ENCODE measurements at regions not wholly inside any gene's neighbourhood (a gene's known extent, or its start where the extent isn't known, plus 50 kb on each side); places are given as distances from the start of the nearest gene placed in this dataset.

DNA sequence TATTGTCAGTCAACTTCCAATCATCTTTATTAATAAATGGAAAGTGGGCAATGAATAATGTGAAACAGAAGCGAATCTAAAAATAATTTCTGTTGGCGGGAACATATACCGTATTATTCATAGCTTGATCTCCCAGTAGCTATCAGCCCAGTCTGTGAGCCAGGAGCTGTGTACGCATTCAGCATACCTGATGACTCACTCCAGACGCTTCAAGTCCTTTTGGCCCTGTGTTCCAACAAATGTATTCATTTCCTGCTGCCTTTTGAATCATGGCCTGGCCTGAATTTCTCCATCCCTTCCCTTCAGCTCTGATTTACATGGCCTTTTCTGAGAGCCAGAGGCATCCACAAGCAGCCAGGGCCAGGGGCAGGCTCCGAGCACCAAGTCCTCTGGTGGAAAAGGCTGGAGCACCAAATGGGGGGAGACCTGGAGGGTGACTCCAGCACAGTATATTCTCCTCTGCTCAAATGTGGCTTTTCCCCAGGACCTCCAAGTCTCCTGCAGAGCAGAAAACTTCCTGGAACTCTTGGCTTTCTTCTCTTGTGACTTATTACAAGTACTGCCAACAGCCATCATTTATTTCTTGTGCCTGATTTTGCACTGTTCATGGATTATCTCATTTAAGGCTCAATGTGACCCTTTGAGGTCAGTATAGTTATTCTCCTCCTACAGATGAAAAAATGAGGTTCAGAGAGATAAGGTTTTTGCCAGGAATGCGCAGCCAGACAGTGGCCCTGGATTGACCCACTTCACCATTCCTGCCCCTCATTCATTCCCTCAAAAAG is 108.7 kb downstream of the EN1 start:
- Histone ChIP-seq H3K79me2 (ENCODE audit: control insufficient read depth, insufficient read depth, low read length, unreplicated experiment) (no peaks in the 10 kb centered on the region), H3K36me3 (ENCODE audit: insufficient read depth, low read length) (no peaks in the 10 kb centered on the region), H3K27ac (ENCODE audit: low read depth, low read length) (peak overlapping the region; percentile 82), H2AFZ (ENCODE audit: low read length, unreplicated experiment) (peak overlapping the region; percentile 52), H3K27me3 (ENCODE audit: insufficient read depth, low read length) (no peaks in the 10 kb centered on the region), H3K4me3 (ENCODE audit: low read depth, low read length) (peak overlapping the region; percentile 34; the same call in 1 of the 2 replicates), H3K4me1 (ENCODE audit: control insufficient read depth, insufficient read depth, low read length, unreplicated experiment) (peaks cover 21% of the 10 kb centered on the region)

- no peaks in the 10 kb centered on the region for H3K79me2 ChIP-seq (ENCODE audit: control insufficient read depth, insufficient read depth, low read length, unreplicated experiment)
- H3K36me3 ChIP-seq (ENCODE audit: insufficient read depth, low read length): no peaks in the 10 kb centered on the region
- H2AFZ ChIP-seq (ENCODE audit: low read length, unreplicated experiment): peak overlapping the region; percentile 28
- peak overlapping the region; percentile 34; the same call in 1 of the 2 replicates for H3K4me3 ChIP-seq (ENCODE audit: low read depth, low read length)
- no peaks in the 10 kb centered on the region for H3K27me3 ChIP-seq (ENCODE audit: insufficient read depth, low read length)
- H3K4me1 ChIP-seq (ENCODE audit: control insufficient read depth, insufficient read depth, low read length, unreplicated experiment): peaks cover 21% of the 10 kb centered on the region
- H3K27ac ChIP-seq (ENCODE audit: low read depth, low read length): peak overlapping the region; percentile 82
These were observed 109.3 kb downstream of the EN1 start for GRCh38 chr2:118738106-118738505.

DNA sequence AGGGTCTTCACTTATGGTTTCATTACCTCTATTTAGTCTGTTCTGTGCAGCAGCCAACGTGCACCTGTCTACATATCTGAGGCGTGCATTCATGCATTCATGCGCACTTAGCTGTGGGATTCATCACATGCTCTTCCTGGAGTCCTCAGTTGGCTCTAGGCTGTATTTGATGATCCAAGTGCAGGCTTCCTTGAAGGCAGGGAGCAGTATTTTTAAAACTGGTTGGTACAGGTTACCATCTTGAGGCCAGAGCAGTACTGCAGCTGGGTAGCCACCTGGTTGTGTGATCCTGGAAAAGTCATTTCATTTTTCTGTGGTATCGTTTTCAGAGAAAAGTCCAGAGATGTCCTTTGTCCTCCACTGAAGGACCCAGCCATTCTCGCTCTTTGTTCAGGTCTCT is 109.8 kb downstream of the EN1 start:
- H3K4me1 ChIP-seq (ENCODE audit: control insufficient read depth, insufficient read depth, low read length, unreplicated experiment): peaks cover 25% of the 10 kb centered on the region
- no peaks in the 10 kb centered on the region for H3K36me3 ChIP-seq (ENCODE audit: insufficient read depth, low read length)
- H3K27ac ChIP-seq (ENCODE audit: low read depth, low read length): peak overlapping the region; percentile 82
- H3K79me2 ChIP-seq (ENCODE audit: control insufficient read depth, insufficient read depth, low read length, unreplicated experiment): no peaks in the 10 kb centered on the region
- peak overlapping the region; percentile 34; the same call in 1 of the 2 replicates for H3K4me3 ChIP-seq (ENCODE audit: low read depth, low read length)
- H2AFZ ChIP-seq (ENCODE audit: low read length, unreplicated experiment): peak overlapping the region; percentile 28
- no peaks in the 10 kb centered on the region for H3K27me3 ChIP-seq (ENCODE audit: insufficient read depth, low read length)

- Histone ChIP-seq H3K4me3 (ENCODE audit: low read depth, low read length) (no peak overlapping the region), H3K4me1 (ENCODE audit: control insufficient read depth, insufficient read depth, low read length, unreplicated experiment) (peaks cover 11% of the 10 kb centered on the region), H3K27ac (ENCODE audit: low read depth, low read length) (no peak overlapping the region), H2AFZ (ENCODE audit: low read length, unreplicated experiment) (no peak overlapping the region), H3K36me3 (ENCODE audit: insufficient read depth, low read length) (no peaks in the 10 kb centered on the region), H3K27me3 (ENCODE audit: insufficient read depth, low read length) (no peaks in the 10 kb centered on the region), H3K79me2 (ENCODE audit: control insufficient read depth, insufficient read depth, low read length, unreplicated experiment) (no peaks in the 10 kb centered on the region)
These were observed 115.0 kb downstream of the EN1 start for GRCh38 chr2:118732432-118732831.

DNA sequence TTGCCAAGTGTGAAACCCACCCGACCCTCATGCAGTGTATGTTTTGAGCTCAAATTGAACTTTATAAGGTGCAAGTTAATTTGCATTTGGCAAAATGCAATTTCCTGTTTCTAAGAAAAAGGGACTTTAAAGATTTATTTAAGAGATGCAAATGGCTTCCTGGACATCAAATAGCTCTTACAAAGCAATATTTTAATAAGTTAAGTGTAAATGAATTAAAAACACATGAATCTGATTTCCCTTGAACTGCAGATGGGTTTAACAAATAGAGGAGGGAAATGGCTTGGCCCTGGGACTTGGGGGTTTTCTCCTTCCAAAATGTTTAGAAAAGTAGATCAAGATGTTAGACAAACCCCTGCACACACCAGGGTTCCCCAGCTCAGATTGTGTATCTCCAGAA is 116.0 kb downstream of the EN1 start:
- H3K4me3 ChIP-seq (ENCODE audit: low read depth, low read length): no peak overlapping the region
- no peak overlapping the region for H2AFZ ChIP-seq (ENCODE audit: low read length, unreplicated experiment)
- no peaks in the 10 kb centered on the region for H3K27me3 ChIP-seq (ENCODE audit: insufficient read depth, low read length)
- peaks cover 11% of the 10 kb centered on the region for H3K4me1 ChIP-seq (ENCODE audit: control insufficient read depth, insufficient read depth, low read length, unreplicated experiment)
- H3K36me3 ChIP-seq (ENCODE audit: insufficient read depth, low read length): no peaks in the 10 kb centered on the region
- no peak overlapping the region for H3K27ac ChIP-seq (ENCODE audit: low read depth, low read length)
- H3K79me2 ChIP-seq (ENCODE audit: control insufficient read depth, insufficient read depth, low read length, unreplicated experiment): no peaks in the 10 kb centered on the region

DNA sequence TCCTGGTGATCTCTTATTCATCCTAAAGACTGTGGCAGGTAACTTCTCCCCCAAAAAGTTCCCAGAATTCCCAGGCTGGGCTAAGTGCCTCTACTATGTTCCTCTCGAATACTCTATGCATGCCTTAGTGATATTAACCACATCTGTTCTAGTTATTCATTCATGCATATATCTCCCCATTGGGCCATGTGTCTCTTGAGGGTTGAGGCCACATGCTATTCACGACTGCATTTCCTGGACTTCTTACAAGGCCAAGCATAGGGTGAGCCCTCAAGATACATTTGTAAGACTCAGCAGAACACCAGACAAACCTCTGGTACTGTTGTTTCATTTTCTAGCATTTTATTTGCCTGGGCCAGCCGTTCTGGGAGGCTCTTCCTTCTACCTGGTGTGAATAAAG is 117.0 kb downstream of the EN1 start:
- Histone ChIP-seq H3K27me3 (ENCODE audit: insufficient read depth, low read length) (no peaks in the 10 kb centered on the region), H3K27ac (ENCODE audit: low read depth, low read length) (no peak overlapping the region), H3K79me2 (ENCODE audit: control insufficient read depth, insufficient read depth, low read length, unreplicated experiment) (no peaks in the 10 kb centered on the region), H3K4me1 (ENCODE audit: control insufficient read depth, insufficient read depth, low read length, unreplicated experiment) (peaks cover 11% of the 10 kb centered on the region), H3K36me3 (ENCODE audit: insufficient read depth, low read length) (no peaks in the 10 kb centered on the region), H3K4me3 (ENCODE audit: low read depth, low read length) (no peak overlapping the region), H2AFZ (ENCODE audit: low read length, unreplicated experiment) (no peak overlapping the region)

- Histone ChIP-seq H3K27me3 (ENCODE audit: insufficient read depth, low read length) (no peaks in the 10 kb centered on the region), H3K4me1 (ENCODE audit: control insufficient read depth, insufficient read depth, low read length, unreplicated experiment) (peaks cover 11% of the 10 kb centered on the region), H3K4me3 (ENCODE audit: low read depth, low read length) (no peak overlapping the region), H3K79me2 (ENCODE audit: control insufficient read depth, insufficient read depth, low read length, unreplicated experiment) (no peaks in the 10 kb centered on the region), H3K36me3 (ENCODE audit: insufficient read depth, low read length) (no peaks in the 10 kb centered on the region), H3K27ac (ENCODE audit: low read depth, low read length) (no peak overlapping the region), H2AFZ (ENCODE audit: low read length, unreplicated experiment) (no peak overlapping the region)
These were observed 117.7 kb downstream of the EN1 start for GRCh38 chr2:118729760-118730159.

DNA sequence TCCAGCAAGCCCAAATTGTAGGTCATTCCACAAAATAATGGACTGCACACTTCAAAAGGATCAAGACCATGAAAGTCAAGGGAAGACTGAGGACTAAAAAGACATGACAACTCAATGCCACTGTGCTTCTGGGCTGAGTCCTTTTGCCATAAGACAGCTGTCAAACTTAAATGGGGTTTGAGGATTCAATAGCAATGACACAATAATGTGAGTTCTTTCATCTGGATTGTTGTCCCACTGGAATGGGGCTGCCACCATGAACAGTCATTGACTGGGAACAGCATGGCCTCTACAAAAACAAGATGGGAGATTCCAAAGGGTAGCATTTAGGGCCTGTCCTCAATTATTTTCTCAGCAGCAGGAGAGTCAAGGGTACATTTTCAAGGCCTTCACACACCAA is 118.5 kb downstream of the EN1 start:
- H3K79me2 ChIP-seq (ENCODE audit: control insufficient read depth, insufficient read depth, low read length, unreplicated experiment): no peaks in the 10 kb centered on the region
- H3K27me3 ChIP-seq (ENCODE audit: insufficient read depth, low read length): no peaks in the 10 kb centered on the region
- no peak overlapping the region for H3K27ac ChIP-seq (ENCODE audit: low read depth, low read length)
- H2AFZ ChIP-seq (ENCODE audit: low read length, unreplicated experiment): no peak overlapping the region
- H3K4me1 ChIP-seq (ENCODE audit: control insufficient read depth, insufficient read depth, low read length, unreplicated experiment): peaks cover 11% of the 10 kb centered on the region
- no peak overlapping the region for H3K4me3 ChIP-seq (ENCODE audit: low read depth, low read length)
- H3K36me3 ChIP-seq (ENCODE audit: insufficient read depth, low read length): no peaks in the 10 kb centered on the region

DNA sequence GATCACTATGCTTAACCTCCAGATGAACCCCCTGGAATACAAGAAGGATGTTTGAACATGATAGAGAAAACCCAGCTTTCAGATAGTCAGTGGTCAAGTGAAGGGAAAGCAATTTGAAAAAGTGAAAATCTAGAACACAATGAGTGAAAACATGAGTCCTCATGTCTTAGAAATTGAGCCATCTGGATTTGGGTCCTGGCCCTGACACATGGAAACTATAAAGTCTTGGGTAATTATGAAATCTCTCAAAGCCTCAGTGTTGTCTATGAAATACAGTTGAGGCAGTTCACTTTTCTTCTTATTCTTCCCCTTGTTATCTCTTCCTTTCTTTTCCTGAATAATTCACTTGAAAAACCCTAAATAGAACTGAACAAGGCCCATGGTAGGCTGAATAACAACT is 120.6 kb downstream of the EN1 start:
- no peak overlapping the region for H2AFZ ChIP-seq (ENCODE audit: low read length, unreplicated experiment)
- no peak overlapping the region for H3K27ac ChIP-seq (ENCODE audit: low read depth, low read length)
- H3K27me3 ChIP-seq (ENCODE audit: insufficient read depth, low read length): no peaks in the 10 kb centered on the region
- peaks cover 15% of the 10 kb centered on the region for H3K4me1 ChIP-seq (ENCODE audit: control insufficient read depth, insufficient read depth, low read length, unreplicated experiment)
- no peaks in the 10 kb centered on the region for H3K79me2 ChIP-seq (ENCODE audit: control insufficient read depth, insufficient read depth, low read length, unreplicated experiment)
- no peak overlapping the region for H3K4me3 ChIP-seq (ENCODE audit: low read depth, low read length)
- no peaks in the 10 kb centered on the region for H3K36me3 ChIP-seq (ENCODE audit: insufficient read depth, low read length)

DNA sequence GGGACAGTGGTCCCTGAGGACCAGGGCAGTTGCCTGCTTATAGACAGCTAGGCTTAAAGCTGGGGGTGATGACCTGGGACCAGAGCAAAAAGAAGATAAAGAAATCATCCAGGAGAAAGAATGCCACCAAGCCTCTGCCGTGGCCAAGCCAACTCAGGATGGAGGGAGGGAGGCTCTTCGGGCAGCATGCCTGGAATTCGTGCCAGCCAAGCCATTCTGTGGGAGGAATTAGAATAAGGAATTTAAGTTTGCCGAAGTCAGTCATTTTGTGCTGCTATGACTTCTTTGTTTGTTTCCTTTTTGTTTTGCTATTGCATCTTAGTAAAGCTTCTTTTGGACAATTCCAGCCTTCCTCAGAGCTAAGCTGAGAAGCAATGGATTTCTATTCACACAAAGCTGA is 124.1 kb downstream of the EN1 start:
- H3K4me1 ChIP-seq (ENCODE audit: control insufficient read depth, insufficient read depth, low read length, unreplicated experiment): peaks cover 15% of the 10 kb centered on the region
- H3K4me3 ChIP-seq (ENCODE audit: low read depth, low read length): no peak overlapping the region
- H3K36me3 ChIP-seq (ENCODE audit: insufficient read depth, low read length): no peaks in the 10 kb centered on the region
- H2AFZ ChIP-seq (ENCODE audit: low read length, unreplicated experiment): no peak overlapping the region
- H3K79me2 ChIP-seq (ENCODE audit: control insufficient read depth, insufficient read depth, low read length, unreplicated experiment): no peaks in the 10 kb centered on the region
- H3K27ac ChIP-seq (ENCODE audit: low read depth, low read length): 0 out of 2 replicates have a peak overlapping the region, but pooled peaks have one; percentile 21
- no peaks in the 10 kb centered on the region for H3K27me3 ChIP-seq (ENCODE audit: insufficient read depth, low read length)

DNA sequence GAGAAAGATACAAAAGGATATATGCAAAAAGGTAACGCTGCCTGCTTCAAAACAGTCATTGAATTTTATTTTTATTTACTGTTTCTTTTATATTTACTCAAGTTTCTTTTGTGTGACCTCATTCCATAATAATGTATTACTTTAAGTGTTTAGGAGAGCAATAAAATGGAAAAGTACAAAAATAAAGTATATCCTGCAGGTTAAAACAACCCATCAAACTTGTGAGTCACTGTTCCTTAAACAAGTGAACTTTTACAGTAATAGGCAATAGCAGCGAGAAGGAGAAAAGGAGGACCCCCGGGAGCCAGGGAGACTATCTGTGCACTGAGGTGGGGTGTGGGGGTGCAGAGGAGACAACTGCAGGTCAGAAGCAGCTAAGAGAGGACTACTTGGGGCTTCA is 124.5 kb downstream of the EN1 start:
- Histone ChIP-seq H3K4me3 (ENCODE audit: low read depth, low read length) (no peak overlapping the region), H2AFZ (ENCODE audit: low read length, unreplicated experiment) (no peak overlapping the region), H3K4me1 (ENCODE audit: control insufficient read depth, insufficient read depth, low read length, unreplicated experiment) (peaks cover 15% of the 10 kb centered on the region), H3K36me3 (ENCODE audit: insufficient read depth, low read length) (no peaks in the 10 kb centered on the region), H3K79me2 (ENCODE audit: control insufficient read depth, insufficient read depth, low read length, unreplicated experiment) (no peaks in the 10 kb centered on the region), H3K27ac (ENCODE audit: low read depth, low read length) (no peak overlapping the region), H3K27me3 (ENCODE audit: insufficient read depth, low read length) (no peaks in the 10 kb centered on the region)

All from ACC112 (cell line).